H9 (cell line): ENCODE measurements at regions not wholly inside any gene's neighbourhood (a gene's known extent, or its start where the extent isn't known, plus 50 kb on each side); places are given as distances from the start of the nearest gene placed in this dataset.

ENCODE experiments used
- DNase-seq: peaks from one replicate; pipeline ENCODE4 v3.0.0-alpha.2; 2017
- H2AFZ ChIP-seq: one replicate; pipeline ENCODE4 v1.6.1; 2013; ENCODE audit warnings: mild to moderate bottlenecking, low read length, control low read depth, moderate library complexity
- H2AK5ac ChIP-seq: 2 replicates; pipeline ENCODE4 v1.6.1; 2013; ENCODE audit warnings: low read length, control low read depth, mixed read lengths; ENCODE audit not compliant: insufficient read length
- H2BK120ac ChIP-seq: one replicate; pipeline ENCODE4 v1.6.1; 2013; ENCODE audit warnings: low read depth, mild to moderate bottlenecking, low read length, control low read depth, inconsistent platforms; ENCODE audit not compliant: poor library complexity, severe bottlenecking
- H2BK12ac ChIP-seq: 2 replicates; pipeline ENCODE4 v1.6.1; 2013; ENCODE audit warnings: low read length, control low read depth, mixed read lengths, low read depth; ENCODE audit not compliant: insufficient read length
- H2BK15ac ChIP-seq: 2 replicates; pipeline ENCODE4 v1.6.1; 2013; ENCODE audit warnings: low read depth, low read length, control low read depth
- H2BK20ac ChIP-seq: one replicate; pipeline ENCODE4 v1.6.1; 2013; ENCODE audit warnings: low read depth, mild to moderate bottlenecking, low read length, control low read depth, inconsistent platforms; ENCODE audit not compliant: poor library complexity, severe bottlenecking
- H2BK5ac ChIP-seq: 2 replicates; pipeline ENCODE4 v1.6.1; 2013; ENCODE audit warnings: low read length, control low read depth, mixed read lengths; ENCODE audit not compliant: insufficient read length
- H3K14ac ChIP-seq: 2 replicates; pipeline ENCODE4 v1.6.1; 2013; ENCODE audit warnings: low read length, control low read depth; ENCODE audit not compliant: insufficient read depth
- H3K18ac ChIP-seq: 2 replicates; pipeline ENCODE4 v1.6.1; 2013; ENCODE audit warnings: low read depth, mild to moderate bottlenecking, mixed read lengths, low read length, control low read depth; ENCODE audit not compliant: insufficient read length
- H3K23ac ChIP-seq: 2 replicates; pipeline ENCODE4 v1.6.1; 2013; ENCODE audit warnings: low read length, control low read depth, mixed read lengths, low read depth; ENCODE audit not compliant: insufficient read length
- H3K23me2 ChIP-seq: 2 replicates; pipeline ENCODE4 v1.6.1; 2013; ENCODE audit warnings: low read depth, mild to moderate bottlenecking, mixed read lengths, low read length, control low read depth; ENCODE audit not compliant: insufficient read length, poor library complexity, severe bottlenecking
- H3K27ac ChIP-seq: 2 replicates; pipeline ENCODE4 v1.5.1; 2013; ENCODE audit warnings: low read length, control low read depth, mixed read lengths, low read depth; ENCODE audit not compliant: insufficient read length
- H3K27me3 ChIP-seq: 2 replicates; pipeline ENCODE4 v1.6.1; 2013; ENCODE audit warnings: low read length, control low read depth, inconsistent platforms; ENCODE audit not compliant: insufficient read depth
- H3K4ac ChIP-seq: 2 replicates; pipeline ENCODE4 v1.6.1; 2013; ENCODE audit warnings: low read depth, mild to moderate bottlenecking, control low read depth, inconsistent platforms, low read length, moderate library complexity
- H3K4me1 ChIP-seq: 2 replicates; pipeline ENCODE4 v1.6.1; 2013; ENCODE audit warnings: low read length, control low read depth, inconsistent platforms; ENCODE audit not compliant: insufficient read depth
- H3K4me2 ChIP-seq: 2 replicates; pipeline ENCODE4 v1.6.1; 2013; ENCODE audit warnings: low read length, control low read depth, mixed read lengths; ENCODE audit not compliant: insufficient read length, insufficient read depth
- H3K56ac ChIP-seq: 2 replicates; pipeline ENCODE4 v1.6.1; 2013; ENCODE audit warnings: low read depth, mild to moderate bottlenecking, mixed read lengths, low read length, control low read depth; ENCODE audit not compliant: insufficient read length
- H3K79me1 ChIP-seq: 2 replicates; pipeline ENCODE4 v1.6.1; 2013; ENCODE audit warnings: low read depth, mild to moderate bottlenecking, moderate library complexity, low read length, control low read depth, inconsistent platforms; ENCODE audit not compliant: insufficient read depth, poor library complexity, severe bottlenecking
- H3K79me2 ChIP-seq: 2 replicates; pipeline ENCODE4 v1.6.1; 2013; ENCODE audit warnings: low read length, control low read depth, inconsistent platforms; ENCODE audit not compliant: insufficient read depth
- H3K9ac ChIP-seq: 2 replicates; pipeline ENCODE4 v1.6.1; 2013; ENCODE audit warnings: low read length, control low read depth, mixed read lengths; ENCODE audit not compliant: insufficient read length; ENCODE audit errors: extremely low read depth
- H3K9me3 ChIP-seq: one replicate; pipeline ENCODE4 v1.6.1; 2013; ENCODE audit warnings: low read depth, low read length, inconsistent platforms; ENCODE audit not compliant: control insufficient read depth
- H3T11ph ChIP-seq: one replicate; pipeline ENCODE4 v1.6.1; 2013; ENCODE audit warnings: mild to moderate bottlenecking, low read length, control low read depth, inconsistent platforms
- H4K20me1 ChIP-seq: one replicate; pipeline ENCODE4 v1.6.1; 2013; ENCODE audit not compliant: control insufficient read depth, insufficient read length, insufficient read depth
- H4K5ac ChIP-seq: 2 replicates; pipeline ENCODE4 v1.6.1; 2013; ENCODE audit warnings: low read depth, mild to moderate bottlenecking, mixed read lengths, low read length, control low read depth; ENCODE audit not compliant: insufficient read length
- H4K8ac ChIP-seq: replicated peaks from 2 replicates; pipeline ENCODE4 v1.6.1; 2013; ENCODE audit warnings: low read length, control low read depth, mixed read lengths, low read depth; ENCODE audit not compliant: insufficient read length
- H4K91ac ChIP-seq: 2 replicates; pipeline ENCODE4 v1.6.1; 2013; ENCODE audit warnings: low read depth, mild to moderate bottlenecking, moderate library complexity, mixed read lengths, low read length, control low read depth; ENCODE audit not compliant: insufficient read length
- H3K27ac Mint-ChIP-seq, 3 experiments: 2 replicates in 2 of 3; 3 replicates in 1 of 3; pipeline ENCODE4 v1.8.0; 2020 to 2021; ENCODE audit warnings: mixed read lengths in 3 of 3, mild to moderate bottlenecking in 1 of 3, moderate library complexity in 1 of 3
- H3K27me3 Mint-ChIP-seq: 2 replicates; pipeline ENCODE4 v1.8.0; 2021; ENCODE audit warnings: low read depth, mild to moderate bottlenecking, moderate library complexity, mixed read lengths
- H3K36me3 Mint-ChIP-seq, 3 experiments: 2 replicates in 2 of 3; 3 replicates in 1 of 3; pipeline ENCODE4 v1.8.0; 2020 to 2021; ENCODE audit warnings: low read depth in 3 of 3, mixed read lengths in 3 of 3; ENCODE audit not compliant: insufficient read depth in 1 of 3
- H3K4me1 Mint-ChIP-seq, 2 experiments: 2 replicates each; pipeline ENCODE4 v1.8.0; 2020; ENCODE audit warnings: mixed read lengths in 2 of 2
- H3K4me3 Mint-ChIP-seq, 2 experiments: 2 replicates in 1 of 2; 3 replicates in 1 of 2; pipeline ENCODE4 v1.8.0; 2020 to 2021; ENCODE audit warnings: mild to moderate bottlenecking in 2 of 2, mixed read lengths in 2 of 2, moderate library complexity in 1 of 2
- H3K9me3 Mint-ChIP-seq, 2 experiments: 2 replicates in 1 of 2; 3 replicates in 1 of 2; pipeline ENCODE4 v1.8.0; 2020; ENCODE audit warnings: mild to moderate bottlenecking in 2 of 2, mixed read lengths in 2 of 2, moderate library complexity in 1 of 2
- CTCF ChIP-seq: fragments of 200-600 bp; sonication (generic); conservative IDR thresholded peaks from 3 replicates; pipeline ENCODE4 v1.8.0; 2021; ENCODE audit warnings: antibody characterized with exemption, mild to moderate bottlenecking
- WGBS: extraction: QIAGEN DNeasy Blood & Tissue Kit; methylation state at CpG from one replicate; pipeline ENCODE4 v1.1.7; 2013; ENCODE audit warnings: missing lambda C conversion rate, low lambda C conversion rate, mixed read lengths; ENCODE audit not compliant: insufficient read length; ENCODE audit errors: extremely low coverage; 5-methylcytosine and 5-hydroxymethylcytosine counted together

GRCh38 chr7:69042138-69042537, 556.1 kb upstream of the AUTS2 start:
- H3K18ac ChIP-seq, result no peak overlapping the region
- H3K4ac ChIP-seq, result no peak overlapping the region
- H3K4me1 ChIP-seq, result no peaks in the 10 kb centered on the region
- no peak overlapping the region for H3K23ac ChIP-seq
- H2BK120ac ChIP-seq, result no peak overlapping the region
- H4K8ac ChIP-seq, result no peak overlapping the region
- no CpG with 5 or more reads among the region's 2 CpGs for WGBS
- no peak overlapping the region for H2AK5ac ChIP-seq
- H2BK20ac ChIP-seq, result no peak overlapping the region
- H2BK15ac ChIP-seq, result no peak overlapping the region
- H3K56ac ChIP-seq, result no peak overlapping the region
- H2AFZ ChIP-seq, result no peak overlapping the region
- no peak for TF ChIP-seq CTCF
- H2BK12ac ChIP-seq, result no peak overlapping the region
- H3K4me3 Mint-ChIP-seq, result no peak overlapping the region
- no peaks in the 10 kb centered on the region; the same call in 1 of the 2 replicates for H3K27me3 Mint-ChIP-seq
- H3K23me2 ChIP-seq, result no peaks in the 10 kb centered on the region
- H3K14ac ChIP-seq, result no peak overlapping the region
- H3K9me3 ChIP-seq, result no peaks in the 10 kb centered on the region
- peak; percentile 36 for DNase-seq
- H3T11ph ChIP-seq, result no peak overlapping the region
- H4K91ac ChIP-seq, result no peak overlapping the region
- H3K9me3 Mint-ChIP-seq, result peaks cover 17 to 27% of the 10 kb centered on the region in 2 experiments; a peak in 4 of 5 replicates
- no peak overlapping the region for H3K9ac ChIP-seq
- no peaks in the 10 kb centered on the region for H3K27me3 ChIP-seq
- H4K5ac ChIP-seq, result no peak overlapping the region
- no peak overlapping the region for H2BK5ac ChIP-seq
- H3K27ac ChIP-seq, result no peak overlapping the region
- no peaks in the 10 kb centered on the region for H4K20me1 ChIP-seq
- peaks cover 4 to 5% of the 10 kb centered on the region in 2 experiments for H3K4me1 Mint-ChIP-seq
- no peak overlapping the region for H3K4me2 ChIP-seq
- H3K79me2 ChIP-seq, result no peaks in the 10 kb centered on the region
- peaks cover 2 to 17% (median 6%) of the 10 kb centered on the region in 3 experiments; a peak in 6 of 7 replicates for H3K36me3 Mint-ChIP-seq
- no peak overlapping the region; a peak in 2 of 7 replicates for H3K27ac Mint-ChIP-seq
- H3K79me1 ChIP-seq, result no peaks in the 10 kb centered on the region
